Uterus (tissue), 2 donors: ENCODE measurements at regions not wholly inside any gene's neighbourhood (a gene's known extent, or its start where the extent isn't known, plus 50 kb on each side); places are given as distances from the start of the nearest gene placed in this dataset.

Experiments
- CTCF ChIP-seq, 4 experiments: fragments of 200-600 bp in 2 of 4; fragments of 450-650 bp in 2 of 4; sonication (generic) in 2 of 4; IDR thresholded peaks; one replicate each; pipeline ENCODE4 v1.5.1; 2016 to 2019; ENCODE audit warnings: antibody characterized with exemption in 4 of 4, mild to moderate bottlenecking in 2 of 4, moderate library complexity in 1 of 4
- POLR2A ChIP-seq, 2 donors: fragments of 450-650 bp; IDR thresholded peaks; one replicate each; pipeline ENCODE4 v1.6.1; 2016; ENCODE audit warnings: antibody characterized with exemption in 2 of 2, mild to moderate bottlenecking in 1 of 2, moderate library complexity in 1 of 2

- TF ChIP-seq POLR2A (IDR thresholded peaks at IDR 0.05) (no peak), CTCF (IDR thresholded peaks at IDR 0.05) (no peak)
These were observed 840.1 kb upstream of the SLITRK5 start for GRCh38 chr13:86831084-86831483.
